GM23338 (cell line): ENCODE measurements at regions not wholly inside any gene's neighbourhood (a gene's known extent, or its start where the extent isn't known, plus 50 kb on each side); places are given as distances from the start of the nearest gene placed in this dataset.

Experiments used
- ATAC-seq: fragments of 200-7000 bp; cut with Tn5 transposase; 3 replicates; pipeline ENCODE4 v1.9.1; 2020
- DNase-seq: peaks from one replicate; pipeline ENCODE4 v3.0.0-alpha.2; 2015; ENCODE audit warnings: low spot score
- H2AFZ ChIP-seq: fragments of 200-600 bp; sonication (generic); 2 replicates; pipeline ENCODE4 v1.8.0; 2016; ENCODE audit warnings: antibody characterized with exemption, mild to moderate bottlenecking, moderate library complexity
- H3F3A ChIP-seq: fragments of 200-600 bp; sonication (generic); replicated peaks from 2 replicates; pipeline ENCODE4 v1.8.0; 2017; ENCODE audit warnings: antibody characterized with exemption, mixed run types, low read depth
- H3K27ac ChIP-seq: fragments of 200-600 bp; sonication (generic); 2 replicates; pipeline ENCODE4 v1.6.1; 2016; ENCODE audit warnings: low read depth
- H3K27me3 ChIP-seq: fragments of 200-600 bp; sonication (generic); 2 replicates; pipeline ENCODE4 v1.8.0; 2016; ENCODE audit warnings: mild to moderate bottlenecking, mixed run types, moderate library complexity; ENCODE audit not compliant: insufficient read depth
- H3K36me3 ChIP-seq: fragments of 200-600 bp; sonication (generic); 2 replicates; pipeline ENCODE4 v1.8.0; 2016; ENCODE audit warnings: mild to moderate bottlenecking; ENCODE audit not compliant: insufficient read depth
- H3K4me1 ChIP-seq: fragments of 200-600 bp; sonication (generic); 2 replicates; pipeline ENCODE4 v1.8.0; 2016; ENCODE audit warnings: mild to moderate bottlenecking, moderate library complexity; ENCODE audit not compliant: insufficient read depth
- H3K4me2 ChIP-seq: fragments of 200-600 bp; sonication (generic); 2 replicates; pipeline ENCODE4 v1.7.1; 2017; ENCODE audit warnings: mixed run types
- H3K4me3 ChIP-seq: fragments of 200-600 bp; sonication (generic); 2 replicates; pipeline ENCODE4 v1.6.1; 2016; ENCODE audit warnings: mixed run types
- H3K79me2 ChIP-seq: fragments of 200-600 bp; sonication (generic); replicated peaks from 2 replicates; pipeline ENCODE4 v1.8.0; 2017; ENCODE audit warnings: mild to moderate bottlenecking; ENCODE audit not compliant: insufficient read depth
- H3K9me2 ChIP-seq: fragments of 200-600 bp; sonication (generic); 2 replicates; pipeline ENCODE4 v1.8.0; 2017; ENCODE audit not compliant: insufficient read depth
- H4K20me1 ChIP-seq: fragments of 200-600 bp; sonication (generic); replicated peaks from 2 replicates; pipeline ENCODE4 v1.8.0; 2017; ENCODE audit warnings: mild to moderate bottlenecking; ENCODE audit not compliant: insufficient read depth
- H3K27ac Mint-ChIP-seq: 2 replicates; pipeline ENCODE4 v1.8.0; 2020; ENCODE audit warnings: inconsistent platforms, mild to moderate bottlenecking, moderate library complexity, mixed read lengths
- H3K27me3 Mint-ChIP-seq: 3 replicates; pipeline ENCODE4 v1.8.0; 2022; ENCODE audit warnings: low read depth, mild to moderate bottlenecking, moderate library complexity, mixed read lengths, inconsistent platforms; ENCODE audit not compliant: insufficient read depth, poor library complexity
- H3K36me3 Mint-ChIP-seq: 3 replicates; pipeline ENCODE4 v1.8.0; 2021; ENCODE audit warnings: low read depth, mild to moderate bottlenecking, inconsistent platforms, moderate library complexity, mixed read lengths
- H3K4me1 Mint-ChIP-seq: 3 replicates; pipeline ENCODE4 v1.8.0; 2020; ENCODE audit warnings: mild to moderate bottlenecking, inconsistent platforms, mixed read lengths
- H3K4me3 Mint-ChIP-seq: 3 replicates; pipeline ENCODE4 v1.8.0; 2021; ENCODE audit warnings: moderate library complexity, mild to moderate bottlenecking, inconsistent platforms, mixed read lengths
- H3K9me3 Mint-ChIP-seq: 3 replicates; pipeline ENCODE4 v1.8.0; 2020; ENCODE audit warnings: moderate library complexity, mild to moderate bottlenecking, inconsistent platforms, mixed read lengths
- CREB1 ChIP-seq: fragments of 250-450 bp; sonication (Bioruptor Pico); IDR thresholded peaks from 2 replicates; pipeline ENCODE4 v1.5.0; 2020; ENCODE audit warnings: low read depth, mild to moderate bottlenecking, moderate library complexity
- ETS1 ChIP-seq: IDR thresholded peaks from 2 replicates; pipeline ENCODE4 v1.6.1; 2016; ENCODE audit warnings: antibody characterized with exemption
- JUNB ChIP-seq: IDR thresholded peaks from one replicate; pipeline ENCODE4 v1.6.1; 2016; ENCODE audit warnings: antibody characterized with exemption; ENCODE audit not compliant: unreplicated experiment
- TF ChIP-seq, protein P1 (sequence below): fragments of 250-450 bp; sonication (Bioruptor Pico); IDR thresholded peaks from 2 replicates; pipeline ENCODE4 v1.5.0; 2020; ENCODE audit warnings: mild to moderate bottlenecking, moderate library complexity

GRCh38 chr7:25659841-25660240, 431.6 kb upstream of the NPVF start:
- no peaks in the 10 kb centered on the region for H3K4me1 ChIP-seq
- no peak overlapping the region for H3K27ac Mint-ChIP-seq
- H3K36me3 ChIP-seq = no peaks in the 10 kb centered on the region
- H3K27ac ChIP-seq = no peak overlapping the region
- TF ChIP-seq JUNB (no peak), ETS1 (no peak), CREB1 (no peak)
- TF ChIP-seq, protein P1, sequence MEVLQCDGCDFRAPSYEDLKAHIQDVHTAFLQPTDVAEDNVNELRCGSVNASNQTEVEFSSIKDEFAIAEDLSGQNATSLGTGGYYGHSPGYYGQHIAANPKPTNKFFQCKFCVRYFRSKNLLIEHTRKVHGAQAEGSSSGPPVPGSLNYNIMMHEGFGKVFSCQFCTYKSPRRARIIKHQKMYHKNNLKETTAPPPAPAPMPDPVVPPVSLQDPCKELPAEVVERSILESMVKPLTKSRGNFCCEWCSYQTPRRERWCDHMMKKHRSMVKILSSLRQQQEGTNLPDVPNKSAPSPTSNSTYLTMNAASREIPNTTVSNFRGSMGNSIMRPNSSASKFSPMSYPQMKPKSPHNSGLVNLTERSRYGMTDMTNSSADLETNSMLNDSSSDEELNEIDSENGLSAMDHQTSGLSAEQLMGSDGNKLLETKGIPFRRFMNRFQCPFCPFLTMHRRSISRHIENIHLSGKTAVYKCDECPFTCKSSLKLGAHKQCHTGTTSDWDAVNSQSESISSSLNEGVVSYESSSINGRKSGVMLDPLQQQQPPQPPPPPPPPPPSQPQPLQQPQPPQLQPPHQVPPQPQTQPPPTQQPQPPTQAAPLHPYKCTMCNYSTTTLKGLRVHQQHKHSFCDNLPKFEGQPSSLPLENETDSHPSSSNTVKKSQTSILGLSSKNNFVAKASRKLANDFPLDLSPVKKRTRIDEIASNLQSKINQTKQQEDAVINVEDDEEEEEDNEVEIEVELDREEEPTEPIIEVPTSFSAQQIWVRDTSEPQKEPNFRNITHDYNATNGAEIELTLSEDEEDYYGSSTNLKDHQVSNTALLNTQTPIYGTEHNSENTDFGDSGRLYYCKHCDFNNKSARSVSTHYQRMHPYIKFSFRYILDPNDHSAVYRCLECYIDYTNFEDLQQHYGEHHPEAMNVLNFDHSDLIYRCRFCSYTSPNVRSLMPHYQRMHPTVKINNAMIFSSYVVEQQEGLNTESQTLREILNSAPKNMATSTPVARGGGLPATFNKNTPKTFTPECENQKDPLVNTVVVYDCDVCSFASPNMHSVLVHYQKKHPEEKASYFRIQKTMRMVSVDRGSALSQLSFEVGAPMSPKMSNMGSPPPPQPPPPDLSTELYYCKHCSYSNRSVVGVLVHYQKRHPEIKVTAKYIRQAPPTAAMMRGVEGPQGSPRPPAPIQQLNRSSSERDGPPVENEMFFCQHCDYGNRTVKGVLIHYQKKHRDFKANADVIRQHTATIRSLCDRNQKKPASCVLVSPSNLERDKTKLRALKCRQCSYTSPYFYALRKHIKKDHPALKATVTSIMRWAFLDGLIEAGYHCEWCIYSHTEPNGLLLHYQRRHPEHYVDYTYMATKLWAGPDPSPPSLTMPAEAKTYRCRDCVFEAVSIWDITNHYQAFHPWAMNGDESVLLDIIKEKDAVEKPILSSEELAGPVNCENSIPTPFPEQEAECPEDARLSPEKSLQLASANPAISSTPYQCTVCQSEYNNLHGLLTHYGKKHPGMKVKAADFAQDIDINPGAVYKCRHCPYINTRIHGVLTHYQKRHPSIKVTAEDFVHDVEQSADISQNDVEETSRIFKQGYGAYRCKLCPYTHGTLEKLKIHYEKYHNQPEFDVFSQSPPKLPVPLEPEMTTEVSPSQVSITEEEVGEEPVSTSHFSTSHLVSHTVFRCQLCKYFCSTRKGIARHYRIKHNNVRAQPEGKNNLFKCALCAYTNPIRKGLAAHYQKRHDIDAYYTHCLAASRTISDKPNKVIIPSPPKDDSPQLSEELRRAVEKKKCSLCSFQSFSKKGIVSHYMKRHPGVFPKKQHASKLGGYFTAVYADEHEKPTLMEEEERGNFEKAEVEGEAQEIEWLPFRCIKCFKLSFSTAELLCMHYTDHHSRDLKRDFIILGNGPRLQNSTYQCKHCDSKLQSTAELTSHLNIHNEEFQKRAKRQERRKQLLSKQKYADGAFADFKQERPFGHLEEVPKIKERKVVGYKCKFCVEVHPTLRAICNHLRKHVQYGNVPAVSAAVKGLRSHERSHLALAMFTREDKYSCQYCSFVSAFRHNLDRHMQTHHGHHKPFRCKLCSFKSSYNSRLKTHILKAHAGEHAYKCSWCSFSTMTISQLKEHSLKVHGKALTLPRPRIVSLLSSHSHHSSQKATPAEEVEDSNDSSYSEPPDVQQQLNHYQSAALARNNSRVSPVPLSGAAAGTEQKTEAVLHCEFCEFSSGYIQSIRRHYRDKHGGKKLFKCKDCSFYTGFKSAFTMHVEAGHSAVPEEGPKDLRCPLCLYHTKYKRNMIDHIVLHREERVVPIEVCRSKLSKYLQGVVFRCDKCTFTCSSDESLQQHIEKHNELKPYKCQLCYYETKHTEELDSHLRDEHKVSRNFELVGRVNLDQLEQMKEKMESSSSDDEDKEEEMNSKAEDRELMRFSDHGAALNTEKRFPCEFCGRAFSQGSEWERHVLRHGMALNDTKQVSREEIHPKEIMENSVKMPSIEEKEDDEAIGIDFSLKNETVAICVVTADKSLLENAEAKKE (CRISPR knock-in tag) = no peak
- H3K36me3 Mint-ChIP-seq = no peaks in the 10 kb centered on the region
- no peaks in the 10 kb centered on the region for H3K9me2 ChIP-seq
- H3K27me3 Mint-ChIP-seq = no peaks in the 10 kb centered on the region
- no peak overlapping the region for H2AFZ ChIP-seq
- H3K4me3 ChIP-seq = no peak overlapping the region
- no peaks in the 10 kb centered on the region for H4K20me1 ChIP-seq
- ATAC-seq (no peak), DNase-seq (no peak)
- peaks cover 18% of the 10 kb centered on the region for H3K4me1 Mint-ChIP-seq
- no peaks in the 10 kb centered on the region for H3F3A ChIP-seq
- no peak overlapping the region for H3K4me3 Mint-ChIP-seq
- no peaks in the 10 kb centered on the region for H3K27me3 ChIP-seq
- H3K9me3 Mint-ChIP-seq = no peaks in the 10 kb centered on the region
- no peaks in the 10 kb centered on the region for H3K79me2 ChIP-seq
- no peak overlapping the region for H3K4me2 ChIP-seq
